OCI-LY1 (cell line): ENCODE measurements at regions not wholly inside any gene's neighbourhood (a gene's known extent, or its start where the extent isn't known, plus 50 kb on each side); places are given as distances from the start of the nearest gene placed in this dataset.

ENCODE experiments used
- EZH2 ChIP-seq: fragments of 200-600 bp; sonication (generic), shearing (Covaris generic); IDR thresholded peaks from 2 replicates; pipeline ENCODE4 v1.8.0; 2017; ENCODE audit warnings: borderline replicate concordance, mixed run types, mild to moderate bottlenecking, antibody characterized with exemption, low read length, moderate library complexity, mixed read lengths
- TF ChIP-seq, protein P1 (sequence below): fragments of 200-600 bp; sonication (generic), shearing (Covaris generic); IDR thresholded peaks from 2 replicates; pipeline ENCODE4 v1.5.1; 2017; ENCODE audit warnings: mild to moderate bottlenecking, antibody characterized with exemption, low read length, moderate library complexity, mixed read lengths

DNA sequence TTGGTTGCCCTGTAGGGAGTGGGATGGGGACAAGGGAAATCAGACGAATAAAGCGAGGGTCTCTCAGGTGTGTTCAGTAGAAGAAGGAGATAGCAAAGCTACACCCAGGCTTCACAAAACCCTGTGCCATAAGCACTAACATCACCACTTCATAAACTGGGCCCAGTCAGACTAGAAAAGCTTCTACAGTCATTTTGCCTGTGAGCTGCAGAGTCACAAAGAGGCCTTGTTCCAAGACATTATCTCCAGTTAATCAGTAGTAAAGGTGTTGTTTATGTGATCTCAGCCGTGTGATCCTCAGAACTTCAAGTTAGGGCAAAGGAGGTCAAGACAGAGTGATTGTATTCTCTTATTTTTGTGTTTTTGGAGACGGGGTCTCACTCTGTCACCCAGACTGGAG is 148.0 kb downstream of the GALR1 start:
- TF ChIP-seq, protein P1, sequence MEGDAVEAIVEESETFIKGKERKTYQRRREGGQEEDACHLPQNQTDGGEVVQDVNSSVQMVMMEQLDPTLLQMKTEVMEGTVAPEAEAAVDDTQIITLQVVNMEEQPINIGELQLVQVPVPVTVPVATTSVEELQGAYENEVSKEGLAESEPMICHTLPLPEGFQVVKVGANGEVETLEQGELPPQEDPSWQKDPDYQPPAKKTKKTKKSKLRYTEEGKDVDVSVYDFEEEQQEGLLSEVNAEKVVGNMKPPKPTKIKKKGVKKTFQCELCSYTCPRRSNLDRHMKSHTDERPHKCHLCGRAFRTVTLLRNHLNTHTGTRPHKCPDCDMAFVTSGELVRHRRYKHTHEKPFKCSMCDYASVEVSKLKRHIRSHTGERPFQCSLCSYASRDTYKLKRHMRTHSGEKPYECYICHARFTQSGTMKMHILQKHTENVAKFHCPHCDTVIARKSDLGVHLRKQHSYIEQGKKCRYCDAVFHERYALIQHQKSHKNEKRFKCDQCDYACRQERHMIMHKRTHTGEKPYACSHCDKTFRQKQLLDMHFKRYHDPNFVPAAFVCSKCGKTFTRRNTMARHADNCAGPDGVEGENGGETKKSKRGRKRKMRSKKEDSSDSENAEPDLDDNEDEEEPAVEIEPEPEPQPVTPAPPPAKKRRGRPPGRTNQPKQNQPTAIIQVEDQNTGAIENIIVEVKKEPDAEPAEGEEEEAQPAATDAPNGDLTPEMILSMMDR: no peak
- TF ChIP-seq EZH2: no peak
